ENCODE measurements at regions not wholly inside any gene's neighbourhood (a gene's known extent, or its start where the extent isn't known, plus 50 kb on each side); places are given as distances from the start of the nearest gene placed in this dataset.

DNA sequence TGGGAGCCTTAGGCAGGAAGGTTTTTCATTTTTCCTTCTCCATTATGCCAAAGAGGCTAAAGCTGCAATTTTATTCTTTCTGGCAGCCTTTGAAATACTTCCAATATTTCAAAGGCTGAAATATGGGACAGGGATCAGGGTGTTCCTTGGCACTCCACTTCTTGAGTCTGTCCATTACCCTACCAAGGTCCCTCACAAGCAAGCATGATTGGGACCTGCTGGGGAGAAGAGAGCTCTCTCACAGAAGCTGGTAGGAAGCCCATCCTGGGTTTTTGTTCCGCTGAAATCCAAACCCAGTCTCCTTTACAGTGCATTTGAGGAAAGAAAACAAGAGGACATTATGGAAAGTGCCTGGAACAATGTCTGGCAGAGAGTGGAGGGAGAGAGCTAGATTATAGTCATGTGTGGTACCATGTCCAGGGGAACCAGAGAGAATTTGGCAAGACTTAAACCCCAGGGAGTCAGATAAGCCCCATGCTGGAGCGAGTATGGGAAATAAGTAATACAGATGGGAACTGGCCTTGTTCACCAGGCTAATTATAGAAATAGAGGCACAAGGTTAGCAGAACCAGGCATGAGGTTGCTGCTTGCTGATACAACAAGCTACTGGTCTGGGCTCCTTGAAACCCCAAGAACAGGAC lies 104.7 kb downstream of the LSM5 start:
- no peak overlapping the region for H3K4me3 ChIP-seq (ENCODE audit: low read length)
- TF ChIP-seq, protein P1, sequence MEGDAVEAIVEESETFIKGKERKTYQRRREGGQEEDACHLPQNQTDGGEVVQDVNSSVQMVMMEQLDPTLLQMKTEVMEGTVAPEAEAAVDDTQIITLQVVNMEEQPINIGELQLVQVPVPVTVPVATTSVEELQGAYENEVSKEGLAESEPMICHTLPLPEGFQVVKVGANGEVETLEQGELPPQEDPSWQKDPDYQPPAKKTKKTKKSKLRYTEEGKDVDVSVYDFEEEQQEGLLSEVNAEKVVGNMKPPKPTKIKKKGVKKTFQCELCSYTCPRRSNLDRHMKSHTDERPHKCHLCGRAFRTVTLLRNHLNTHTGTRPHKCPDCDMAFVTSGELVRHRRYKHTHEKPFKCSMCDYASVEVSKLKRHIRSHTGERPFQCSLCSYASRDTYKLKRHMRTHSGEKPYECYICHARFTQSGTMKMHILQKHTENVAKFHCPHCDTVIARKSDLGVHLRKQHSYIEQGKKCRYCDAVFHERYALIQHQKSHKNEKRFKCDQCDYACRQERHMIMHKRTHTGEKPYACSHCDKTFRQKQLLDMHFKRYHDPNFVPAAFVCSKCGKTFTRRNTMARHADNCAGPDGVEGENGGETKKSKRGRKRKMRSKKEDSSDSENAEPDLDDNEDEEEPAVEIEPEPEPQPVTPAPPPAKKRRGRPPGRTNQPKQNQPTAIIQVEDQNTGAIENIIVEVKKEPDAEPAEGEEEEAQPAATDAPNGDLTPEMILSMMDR (conservative IDR thresholded peaks at IDR 0.05; ENCODE audit: low read length), result no peak
- no peak for DNase-seq (ENCODE audit: low read depth)

DNA sequence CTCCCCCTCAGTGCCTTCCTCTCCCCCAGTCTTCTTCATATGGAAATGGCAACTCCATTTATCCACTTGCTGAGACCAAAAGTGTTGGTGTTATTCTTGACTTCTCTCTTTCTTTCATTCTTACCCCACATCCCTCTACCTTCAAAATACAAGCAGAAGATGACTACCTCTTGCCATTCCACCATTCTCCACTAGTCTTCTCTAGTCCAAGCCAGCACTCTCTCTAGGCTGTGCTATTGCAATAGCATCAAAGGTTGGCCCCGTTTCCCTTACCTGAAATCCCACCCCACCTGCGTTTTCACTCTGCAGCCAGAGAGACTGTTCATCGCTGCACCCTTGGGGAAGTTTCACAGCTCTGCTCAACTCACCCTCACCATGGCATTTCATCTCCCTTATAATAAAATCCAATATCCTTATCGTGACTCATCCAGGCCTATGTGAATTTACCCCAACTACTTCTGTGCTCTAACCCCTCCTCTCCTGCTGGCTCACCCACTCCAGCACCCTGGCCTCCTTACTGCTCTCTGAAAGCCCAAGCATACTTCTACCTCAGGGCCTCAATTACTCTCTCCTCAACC lies 109.1 kb downstream of the LSM5 start:
- no peak overlapping the region for H3K4me3 ChIP-seq (ENCODE audit: low read length)
- TF ChIP-seq, protein P1 (conservative IDR thresholded peaks at IDR 0.05; ENCODE audit: low read length), result no peak
- no peak for DNase-seq (ENCODE audit: low read depth)

DNA sequence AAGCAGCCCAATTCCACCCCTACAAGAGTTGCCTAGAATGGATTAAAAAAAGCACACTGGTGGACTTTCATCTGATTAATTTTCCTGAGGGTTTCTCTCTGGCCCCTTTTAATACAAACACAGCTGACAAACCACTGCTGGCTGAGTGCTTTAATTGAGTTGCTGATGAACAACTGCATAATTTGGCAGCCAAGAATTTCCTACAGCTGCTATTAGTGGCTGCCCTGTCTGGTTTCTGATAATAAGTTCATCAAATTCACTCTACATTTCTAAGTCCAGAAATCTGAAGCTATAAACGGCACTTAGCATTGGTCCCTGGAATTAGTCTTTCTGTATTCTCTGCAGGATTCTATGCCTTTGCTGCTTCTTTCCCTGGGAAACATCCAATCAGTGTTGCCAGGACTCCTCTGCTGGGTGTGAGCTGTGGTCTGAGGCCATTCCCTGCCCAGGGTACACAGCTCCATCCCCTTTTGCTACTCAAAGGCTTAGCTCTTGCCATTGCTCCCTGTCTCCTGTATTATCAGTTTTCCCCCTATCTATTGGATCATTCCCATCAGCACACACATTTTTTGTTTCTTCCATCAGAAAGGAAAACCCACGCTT lies 110.6 kb downstream of the LSM5 start:
- no peak for DNase-seq (ENCODE audit: low read depth)
- no peak overlapping the region for H3K4me3 ChIP-seq (ENCODE audit: low read length)
- TF ChIP-seq, protein P1 (conservative IDR thresholded peaks at IDR 0.05; ENCODE audit: low read length), result no peak

DNA sequence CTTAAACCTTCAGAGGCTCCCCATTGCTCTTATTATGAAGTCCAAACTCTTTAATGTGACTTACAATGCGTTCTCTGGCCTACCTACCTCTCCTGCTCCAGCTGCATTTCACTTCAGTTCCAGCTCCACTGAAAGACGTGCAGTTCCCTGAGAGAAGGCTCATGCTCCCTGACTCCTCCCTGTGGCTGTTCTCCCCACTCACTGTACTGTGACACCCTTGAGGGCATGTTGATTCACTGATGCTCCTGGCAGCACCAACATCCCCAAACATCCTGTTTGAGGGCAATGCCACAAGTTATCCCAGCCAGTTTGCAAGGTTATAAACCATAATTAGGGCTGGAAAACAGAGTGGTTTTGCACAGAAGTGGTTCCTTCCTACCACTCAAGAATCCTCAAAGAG lies 111.2 kb downstream of the LSM5 start:
- DNase-seq (ENCODE audit: low read depth), result no peak
- TF ChIP-seq, protein P1 (conservative IDR thresholded peaks at IDR 0.05; ENCODE audit: low read length), result no peak
- H3K4me3 ChIP-seq (ENCODE audit: low read length), result no peak overlapping the region

DNA sequence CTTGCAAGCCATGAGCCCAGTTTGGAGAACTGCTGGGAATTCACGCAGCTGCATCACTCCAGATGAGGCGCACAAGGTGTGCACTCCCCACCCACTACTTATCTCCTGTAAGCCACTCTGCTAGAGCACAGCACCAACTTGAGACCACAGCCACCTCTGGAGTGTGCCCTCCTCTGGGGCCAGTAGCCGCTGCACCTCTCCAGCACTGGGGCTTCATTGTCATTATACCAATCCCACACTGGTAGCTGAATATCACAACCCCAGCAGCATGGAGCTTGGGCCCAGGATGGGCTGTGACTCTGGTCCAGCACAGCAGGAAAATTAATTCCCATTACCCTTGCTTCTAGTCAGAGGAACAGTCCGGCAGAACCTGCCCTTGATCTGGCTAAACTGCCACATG lies 125.6 kb downstream of the LSM5 start:
- TF ChIP-seq, protein P1 (conservative IDR thresholded peaks at IDR 0.05; ENCODE audit: low read length), result no peak
- no peak overlapping the region for H3K4me3 ChIP-seq (ENCODE audit: low read length)
- DNase-seq (ENCODE audit: low read depth), result no peak

DNA sequence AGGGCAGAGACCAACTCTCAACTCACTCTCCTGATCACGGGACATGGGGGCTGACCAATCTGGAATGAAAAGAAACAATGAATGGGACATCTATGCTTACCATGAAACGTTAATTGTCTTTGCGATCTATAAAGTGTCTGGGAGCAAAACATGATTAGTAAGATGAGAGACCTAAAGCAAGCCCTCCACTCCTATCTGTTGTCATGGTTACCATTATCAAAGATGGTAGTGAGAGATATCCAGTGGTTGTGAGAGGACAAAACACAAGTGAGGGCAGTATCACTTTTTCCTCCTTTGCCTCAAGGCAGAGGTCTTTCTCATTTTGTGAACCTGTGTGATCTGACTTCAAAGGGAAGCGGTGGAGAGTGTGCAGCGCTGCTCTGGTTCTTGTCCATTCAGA lies 130.1 kb downstream of the LSM5 start:
- H3K4me3 ChIP-seq (ENCODE audit: low read length), result no peak overlapping the region
- TF ChIP-seq, protein P1 (conservative IDR thresholded peaks at IDR 0.05; ENCODE audit: low read length), result no peak
- no peak for DNase-seq (ENCODE audit: low read depth)
